ENCODE measurements at regions not wholly inside any gene's neighbourhood (a gene's known extent, or its start where the extent isn't known, plus 50 kb on each side); places are given as distances from the start of the nearest gene placed in this dataset.

GRCh38 chr7:39810204-39810642 is 139.8 kb upstream of the CDK13 start:
- TF ChIP-seq ESRRA (CRISPR knock-in tag; IDR thresholded peaks at IDR 0.05; ENCODE audit: borderline replicate concordance): no peak
- no peak for TF ChIP-seq FOXP4 (CRISPR knock-in tag; IDR thresholded peaks at IDR 0.05)

All from WTC11 (cell line).